Hepatocyte (in vitro differentiated cells): ENCODE measurements at regions not wholly inside any gene's neighbourhood (a gene's known extent, or its start where the extent isn't known, plus 50 kb on each side); places are given as distances from the start of the nearest gene placed in this dataset.

Source experiments
- EZH2 ChIP-seq: fragments of 200-600 bp; sonication (generic); IDR thresholded peaks from 2 replicates; pipeline ENCODE4 v1.6.1; 2016; ENCODE audit warnings: antibody characterized with exemption, mild to moderate bottlenecking, borderline replicate concordance
- EZH2phosphoT487 ChIP-seq: fragments of 200-600 bp; sonication (generic); IDR thresholded peaks from one replicate; pipeline ENCODE4 v1.6.1; 2018; ENCODE audit warnings: antibody characterized with exemption, mild to moderate bottlenecking, low read depth, moderate library complexity; ENCODE audit not compliant: unreplicated experiment, severe bottlenecking
- TF ChIP-seq, protein P1 (sequence below): fragments of 200-600 bp; sonication (generic); IDR thresholded peaks from 2 replicates; pipeline ENCODE4 v1.5.1; 2016; ENCODE audit warnings: antibody characterized with exemption, mild to moderate bottlenecking; ENCODE audit not compliant: poor library complexity

GRCh38 chr1:221165839-221166500 lies 286.7 kb downstream of the HLX start:
- TF ChIP-seq EZH2 (no peak), EZH2phosphoT487 (no peak)
- TF ChIP-seq, protein P1, sequence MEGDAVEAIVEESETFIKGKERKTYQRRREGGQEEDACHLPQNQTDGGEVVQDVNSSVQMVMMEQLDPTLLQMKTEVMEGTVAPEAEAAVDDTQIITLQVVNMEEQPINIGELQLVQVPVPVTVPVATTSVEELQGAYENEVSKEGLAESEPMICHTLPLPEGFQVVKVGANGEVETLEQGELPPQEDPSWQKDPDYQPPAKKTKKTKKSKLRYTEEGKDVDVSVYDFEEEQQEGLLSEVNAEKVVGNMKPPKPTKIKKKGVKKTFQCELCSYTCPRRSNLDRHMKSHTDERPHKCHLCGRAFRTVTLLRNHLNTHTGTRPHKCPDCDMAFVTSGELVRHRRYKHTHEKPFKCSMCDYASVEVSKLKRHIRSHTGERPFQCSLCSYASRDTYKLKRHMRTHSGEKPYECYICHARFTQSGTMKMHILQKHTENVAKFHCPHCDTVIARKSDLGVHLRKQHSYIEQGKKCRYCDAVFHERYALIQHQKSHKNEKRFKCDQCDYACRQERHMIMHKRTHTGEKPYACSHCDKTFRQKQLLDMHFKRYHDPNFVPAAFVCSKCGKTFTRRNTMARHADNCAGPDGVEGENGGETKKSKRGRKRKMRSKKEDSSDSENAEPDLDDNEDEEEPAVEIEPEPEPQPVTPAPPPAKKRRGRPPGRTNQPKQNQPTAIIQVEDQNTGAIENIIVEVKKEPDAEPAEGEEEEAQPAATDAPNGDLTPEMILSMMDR, result no peak
